GM18868 (cell line): ENCODE measurements at regions not wholly inside any gene's neighbourhood (a gene's known extent, or its start where the extent isn't known, plus 50 kb on each side); places are given as distances from the start of the nearest gene placed in this dataset.
"Not testable (repeated sequence)": the region's sequence is repeated elsewhere in the genome, so short reads cannot be mapped to it uniquely, and the experiment has no call there.

ENCODE experiments used
- ATAC-seq: cut with Tn5 transposase; IDR thresholded peaks from one replicate; pipeline ENCODE4 v1.9.1; 2021; ENCODE audit warnings: mild to moderate bottlenecking, moderate library complexity; ENCODE audit not compliant: unreplicated experiment

GRCh38 chr2:234701841-234702240, 205.0 kb upstream of the ARL4C start:
- no peak for ATAC-seq

GRCh38 chr2:234701421-234701820, 204.5 kb upstream of the ARL4C start:
- no peak for ATAC-seq

- no peak for ATAC-seq
These were observed 202.6 kb upstream of the ARL4C start for GRCh38 chr2:234699456-234699855.

GRCh38 chr2:234697300-234697876, 200.5 kb upstream of the ARL4C start:
- not testable (repeated sequence) for ATAC-seq

GRCh38 chr2:234695981-234696380, 199.1 kb upstream of the ARL4C start:
- no peak for ATAC-seq

- ATAC-seq, result no peak
These were observed 197.5 kb upstream of the ARL4C start for GRCh38 chr2:234694244-234695013.

GRCh38 chr2:234693681-234694190, 196.9 kb upstream of the ARL4C start:
- ATAC-seq, result not testable (repeated sequence)

- not testable (repeated sequence) for ATAC-seq
These were observed 196.3 kb upstream of the ARL4C start for GRCh38 chr2:234693191-234693590.

- ATAC-seq, result no peak
These were observed 195.4 kb upstream of the ARL4C start for GRCh38 chr2:234691968-234692955.

GRCh38 chr2:234691214-234691575, 194.3 kb upstream of the ARL4C start:
- no peak for ATAC-seq

GRCh38 chr2:234690569-234691213, 193.8 kb upstream of the ARL4C start:
- ATAC-seq, result no peak

GRCh38 chr2:234689911-234690379, 193.1 kb upstream of the ARL4C start:
- no peak for ATAC-seq

GRCh38 chr2:234687718-234688475, 191.0 kb upstream of the ARL4C start:
- no peak for ATAC-seq

GRCh38 chr2:234686088-234686890, 189.4 kb upstream of the ARL4C start:
- no peak for ATAC-seq

GRCh38 chr2:234684466-234684865, 187.6 kb upstream of the ARL4C start:
- ATAC-seq, result no peak

GRCh38 chr2:234683950-234684349, 187.1 kb upstream of the ARL4C start:
- ATAC-seq, result no peak

GRCh38 chr2:234682492-234683228, 185.8 kb upstream of the ARL4C start:
- ATAC-seq, result no peak
